ENCODE measurements at regions not wholly inside any gene's neighbourhood (a gene's known extent, or its start where the extent isn't known, plus 50 kb on each side); places are given as distances from the start of the nearest gene placed in this dataset.
A peak's percentile ranks its signal among the peaks of the same experiment; 100 is the strongest.

DNA sequence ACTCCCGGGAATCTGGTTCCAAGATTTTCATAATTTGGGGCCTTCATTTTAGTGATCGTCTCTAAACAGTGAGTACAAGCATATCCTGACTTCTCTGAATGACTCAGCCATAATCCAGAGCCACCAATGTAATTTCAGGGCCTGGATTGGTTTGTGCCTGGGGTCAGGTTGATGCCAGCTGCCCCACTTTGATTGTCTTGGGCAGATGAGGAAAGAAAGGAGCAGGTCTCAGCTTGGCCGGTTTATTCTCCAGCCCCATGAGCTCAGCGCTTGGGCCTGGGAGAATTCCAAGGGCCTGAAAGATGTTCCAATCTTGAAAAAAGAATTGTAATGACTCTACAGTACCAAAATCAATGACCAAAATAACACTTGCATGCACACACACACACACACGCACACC is 71.2 kb upstream of the ECE1 start:
- no peak overlapping the region for H3K27ac Mint-ChIP-seq
- H3K36me3 Mint-ChIP-seq (ENCODE audit: low read depth) = no peaks in the 10 kb centered on the region
- H3K9me3 Mint-ChIP-seq = no peaks in the 10 kb centered on the region
- H3K4me3 Mint-ChIP-seq = no peak overlapping the region
- H3K27me3 Mint-ChIP-seq = no peaks in the 10 kb centered on the region
- H3K4me1 Mint-ChIP-seq = peaks cover 4% of the 10 kb centered on the region
- no peak for ATAC-seq (replicated peaks)

DNA sequence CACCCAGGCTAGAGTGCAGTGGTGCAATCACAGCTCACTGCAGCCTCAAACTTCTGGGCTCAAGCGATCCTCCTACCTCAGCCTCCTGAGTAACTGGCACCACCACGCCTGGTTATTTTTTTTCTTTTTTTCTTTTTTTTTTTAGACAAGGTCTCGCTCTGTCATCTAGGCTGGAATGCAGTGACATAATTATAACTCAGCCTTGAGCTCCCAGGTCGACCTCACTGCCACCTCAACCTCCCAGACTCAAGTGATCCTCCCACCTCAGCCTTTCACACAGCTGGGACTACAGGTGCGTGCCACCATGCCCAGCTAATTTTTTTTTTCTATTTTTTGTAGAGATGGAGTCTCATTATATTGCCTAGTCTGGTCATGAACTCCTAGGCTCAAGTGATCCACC is 66.9 kb upstream of the ECE1 start:
- ATAC-seq (replicated peaks) = no peak
- Mint-ChIP-seq H3K27ac (peak overlapping the region; percentile 41), H3K36me3 (ENCODE audit: low read depth) (no peaks in the 10 kb centered on the region), H3K27me3 (no peaks in the 10 kb centered on the region), H3K4me3 (no peak overlapping the region), H3K9me3 (no peaks in the 10 kb centered on the region), H3K4me1 (peaks cover 9% of the 10 kb centered on the region)

DNA sequence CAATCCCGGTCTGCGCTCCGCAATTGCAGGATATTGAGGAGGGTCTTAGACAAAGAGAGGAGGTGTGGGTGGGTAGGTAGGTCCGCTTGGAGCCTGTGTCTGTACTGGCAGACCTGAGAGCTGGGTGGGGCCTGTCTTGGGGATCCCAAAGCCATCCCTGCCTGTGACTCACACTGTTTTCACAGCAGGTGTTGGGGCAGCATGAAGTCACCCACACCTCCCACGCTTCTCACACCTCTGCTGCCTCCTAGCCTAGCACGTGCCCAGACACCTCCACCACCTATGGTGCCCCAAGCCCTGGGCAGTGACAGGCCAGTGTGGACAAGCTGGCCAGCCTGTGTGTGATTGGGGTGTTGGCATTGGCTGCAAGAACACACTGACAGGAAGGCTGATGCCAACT is 65.7 kb upstream of the ECE1 start:
- no peaks in the 10 kb centered on the region for H3K9me3 Mint-ChIP-seq
- peak; percentile 95 for ATAC-seq (replicated peaks)
- no peak overlapping the region for H3K4me3 Mint-ChIP-seq
- H3K36me3 Mint-ChIP-seq (ENCODE audit: low read depth) = no peaks in the 10 kb centered on the region
- H3K27ac Mint-ChIP-seq = peak overlapping the region; percentile 63
- H3K4me1 Mint-ChIP-seq = peaks cover 9% of the 10 kb centered on the region
- no peaks in the 10 kb centered on the region for H3K27me3 Mint-ChIP-seq

DNA sequence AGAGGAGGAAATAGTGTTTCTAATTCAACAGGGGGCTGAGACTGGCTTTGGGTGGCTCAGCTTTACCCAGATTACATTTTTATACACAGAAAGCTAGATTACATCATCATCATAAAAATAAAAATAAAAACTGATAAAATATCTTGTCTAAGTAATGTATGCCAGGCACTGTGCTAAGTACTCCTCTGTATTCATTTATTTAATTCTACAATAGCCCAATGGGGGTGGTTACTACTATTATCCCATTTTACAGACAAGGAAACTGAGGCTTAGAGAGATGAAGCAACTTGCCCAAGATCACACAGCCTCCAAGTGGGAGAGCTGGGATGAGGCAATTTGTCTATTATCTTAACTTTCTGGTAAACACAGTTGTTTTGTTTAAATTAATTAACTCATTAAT is 62.3 kb upstream of the ECE1 start:
- Mint-ChIP-seq H3K4me3 (no peak overlapping the region), H3K36me3 (ENCODE audit: low read depth) (no peaks in the 10 kb centered on the region)
- ATAC-seq (replicated peaks) = no peak

DNA sequence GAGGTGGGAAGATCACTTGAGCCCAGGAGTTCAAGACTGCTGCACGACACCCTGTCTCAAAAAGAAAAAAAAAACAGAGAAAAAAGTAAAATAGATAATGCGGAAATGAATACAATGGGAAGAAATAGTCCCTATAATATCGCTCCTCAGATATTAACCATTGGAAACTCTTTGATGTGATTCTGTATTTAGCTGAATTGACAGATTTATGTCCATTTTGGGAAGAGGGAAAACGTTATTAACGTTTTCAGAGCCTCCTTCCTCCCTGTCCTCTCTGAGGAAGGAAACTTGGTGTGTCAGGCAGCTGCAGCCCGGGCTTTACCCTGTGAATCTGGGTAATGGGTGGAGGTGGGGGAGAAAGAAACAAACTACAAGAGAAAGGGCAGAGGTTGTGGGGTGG is 61.6 kb upstream of the ECE1 start:
- Mint-ChIP-seq H3K4me1 (peaks cover 9% of the 10 kb centered on the region), H3K9me3 (no peaks in the 10 kb centered on the region), H3K27ac (no peak overlapping the region), H3K36me3 (ENCODE audit: low read depth) (no peaks in the 10 kb centered on the region), H3K27me3 (no peaks in the 10 kb centered on the region), H3K4me3 (no peak overlapping the region)
- no peak for ATAC-seq (replicated peaks)

More for the DNA sequence above, 62.3 kb upstream of the ECE1 start:
- Mint-ChIP-seq H3K9me3 (no peaks in the 10 kb centered on the region), H3K4me1 (peaks cover 9% of the 10 kb centered on the region), H3K27me3 (no peaks in the 10 kb centered on the region), H3K27ac (no peak overlapping the region)

DNA sequence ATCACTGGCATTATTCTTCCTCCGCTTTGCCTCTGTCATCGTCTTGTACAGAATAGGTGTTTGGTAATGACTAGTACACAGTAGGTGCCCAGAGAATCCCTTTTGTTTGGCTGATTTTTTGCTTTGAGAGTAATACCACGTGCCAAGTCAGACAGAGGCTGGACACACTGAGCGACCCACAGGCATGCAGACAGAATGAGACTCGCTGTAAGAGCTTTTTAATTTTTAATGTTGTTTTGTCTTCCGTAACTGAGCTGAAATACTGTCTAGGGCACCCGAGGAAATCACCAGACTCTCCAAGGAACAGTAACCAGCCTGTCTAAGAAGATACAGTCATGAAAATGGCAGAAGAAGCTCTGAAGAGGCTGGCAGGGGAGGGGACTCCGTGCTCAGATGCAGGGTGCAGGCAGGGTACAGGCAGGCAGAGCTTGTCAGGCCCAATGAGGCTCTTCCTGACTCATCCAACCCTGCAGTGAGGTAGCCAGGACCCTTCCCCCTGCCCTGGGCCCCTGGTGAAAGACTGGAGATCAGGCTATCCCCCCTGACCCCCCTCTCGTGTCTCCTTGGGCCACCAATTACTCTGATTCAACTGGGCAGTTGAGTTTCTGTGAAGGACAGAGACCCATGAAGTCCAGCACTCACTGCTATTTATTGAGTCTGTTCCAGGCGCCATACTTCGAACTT is 60.1 kb upstream of the ECE1 start:
- no peaks in the 10 kb centered on the region for H3K27me3 Mint-ChIP-seq
- H3K36me3 Mint-ChIP-seq (ENCODE audit: low read depth) = no peaks in the 10 kb centered on the region
- H3K27ac Mint-ChIP-seq = no peak overlapping the region
- no peak for ATAC-seq (replicated peaks)
- H3K4me1 Mint-ChIP-seq = no peaks in the 10 kb centered on the region
- H3K9me3 Mint-ChIP-seq = no peaks in the 10 kb centered on the region
- no peak overlapping the region for H3K4me3 Mint-ChIP-seq

DNA sequence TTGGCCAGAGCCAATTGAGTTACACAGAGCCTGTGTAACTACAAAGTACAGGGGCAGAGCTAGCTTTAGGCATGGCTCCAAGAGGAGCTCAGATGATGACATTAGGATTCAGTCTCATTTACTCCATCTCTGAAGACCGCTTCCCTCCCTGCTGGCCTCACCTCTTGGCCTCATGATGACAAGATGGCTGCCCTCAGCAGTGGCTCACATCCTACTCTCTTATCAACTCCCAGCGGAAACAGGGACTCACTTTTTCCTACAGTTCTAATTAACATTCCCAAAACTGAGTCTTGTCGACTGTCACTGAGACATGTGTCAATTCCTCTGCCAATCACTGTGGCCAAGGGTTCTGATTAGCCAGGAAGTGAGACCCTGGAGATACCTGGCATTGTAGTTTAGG is 59.4 kb upstream of the ECE1 start:
- no peaks in the 10 kb centered on the region for H3K9me3 Mint-ChIP-seq
- no peaks in the 10 kb centered on the region for H3K27me3 Mint-ChIP-seq
- H3K27ac Mint-ChIP-seq = no peak overlapping the region
- ATAC-seq (replicated peaks) = no peak
- peaks cover 2% of the 10 kb centered on the region for H3K36me3 Mint-ChIP-seq (ENCODE audit: low read depth)
- H3K4me3 Mint-ChIP-seq = no peak overlapping the region
- H3K4me1 Mint-ChIP-seq = no peaks in the 10 kb centered on the region

DNA sequence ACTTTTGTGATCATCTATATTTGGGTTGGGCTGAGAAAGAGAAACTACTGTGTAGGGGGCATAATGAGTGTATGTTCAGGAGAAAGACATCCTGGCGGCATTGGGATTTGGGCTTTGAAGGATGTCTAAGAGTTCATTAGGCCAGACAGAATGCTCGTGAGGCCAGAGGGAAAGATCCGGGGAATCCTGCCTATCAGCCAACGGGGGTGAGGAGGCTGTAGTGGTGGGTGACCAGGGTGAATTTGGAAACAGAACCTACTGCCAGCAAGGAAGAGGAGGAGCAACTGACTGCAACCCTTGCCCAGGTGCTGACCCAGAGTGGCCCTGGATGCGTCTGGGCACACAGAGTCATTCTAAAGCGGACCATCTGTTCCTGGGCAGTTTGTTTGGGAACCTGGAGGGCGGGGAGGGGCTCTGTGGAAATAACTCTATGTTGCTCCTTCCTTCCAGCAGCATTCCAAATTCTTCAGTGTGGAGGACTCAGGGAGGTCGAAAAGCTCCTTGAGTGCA is 56.9 kb upstream of the ECE1 start:
- H3K36me3 Mint-ChIP-seq (ENCODE audit: low read depth) = peaks cover 28% of the 10 kb centered on the region
- H3K4me1 Mint-ChIP-seq = peaks cover 13% of the 10 kb centered on the region
- no peaks in the 10 kb centered on the region for H3K27me3 Mint-ChIP-seq
- no peaks in the 10 kb centered on the region for H3K9me3 Mint-ChIP-seq
- no peak overlapping the region for H3K27ac Mint-ChIP-seq
- no peak overlapping the region for H3K4me3 Mint-ChIP-seq
- ATAC-seq (replicated peaks) = no peak

DNA sequence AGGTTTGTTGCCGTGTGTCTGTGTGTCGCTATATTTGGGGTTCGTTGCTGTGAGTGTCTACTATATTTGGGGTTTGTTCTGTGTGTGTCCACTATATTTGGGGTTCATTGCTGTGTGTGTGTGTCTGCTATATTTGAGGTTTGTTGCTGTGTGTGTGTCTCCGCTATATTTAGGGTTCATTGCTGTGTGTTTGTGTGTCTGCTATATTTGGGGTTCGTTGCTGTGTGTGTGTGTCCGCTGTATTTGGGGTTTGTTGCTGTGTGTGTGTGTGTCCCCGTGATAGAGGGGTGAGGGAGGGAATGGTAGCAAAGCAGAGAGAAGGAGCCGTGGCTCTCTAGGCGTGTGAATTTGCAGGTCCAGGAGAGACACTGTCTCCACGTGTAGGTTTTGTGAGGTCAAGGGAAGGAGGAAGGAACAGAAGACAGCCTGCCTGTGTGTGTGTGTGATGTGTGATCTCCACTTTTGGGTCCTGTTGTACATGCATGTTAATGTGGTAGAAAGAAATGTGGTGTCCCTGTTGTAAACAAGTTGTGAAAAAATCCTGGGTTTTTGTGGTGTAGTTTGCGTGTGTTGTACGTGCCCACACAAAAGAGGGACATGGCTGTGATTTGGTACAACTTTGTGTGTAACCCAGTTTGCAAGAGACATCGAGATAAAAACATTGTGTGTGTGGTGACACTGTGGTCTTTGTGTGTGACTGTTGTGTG is 56.3 kb upstream of the ECE1 start:
- Mint-ChIP-seq H3K36me3 (ENCODE audit: low read depth) (peaks cover 34% of the 10 kb centered on the region), H3K4me1 (peaks cover 18% of the 10 kb centered on the region), H3K27ac (no peak overlapping the region), H3K9me3 (no peaks in the 10 kb centered on the region), H3K27me3 (no peaks in the 10 kb centered on the region), H3K4me3 (no peak overlapping the region)
- no peak for ATAC-seq (replicated peaks)

DNA sequence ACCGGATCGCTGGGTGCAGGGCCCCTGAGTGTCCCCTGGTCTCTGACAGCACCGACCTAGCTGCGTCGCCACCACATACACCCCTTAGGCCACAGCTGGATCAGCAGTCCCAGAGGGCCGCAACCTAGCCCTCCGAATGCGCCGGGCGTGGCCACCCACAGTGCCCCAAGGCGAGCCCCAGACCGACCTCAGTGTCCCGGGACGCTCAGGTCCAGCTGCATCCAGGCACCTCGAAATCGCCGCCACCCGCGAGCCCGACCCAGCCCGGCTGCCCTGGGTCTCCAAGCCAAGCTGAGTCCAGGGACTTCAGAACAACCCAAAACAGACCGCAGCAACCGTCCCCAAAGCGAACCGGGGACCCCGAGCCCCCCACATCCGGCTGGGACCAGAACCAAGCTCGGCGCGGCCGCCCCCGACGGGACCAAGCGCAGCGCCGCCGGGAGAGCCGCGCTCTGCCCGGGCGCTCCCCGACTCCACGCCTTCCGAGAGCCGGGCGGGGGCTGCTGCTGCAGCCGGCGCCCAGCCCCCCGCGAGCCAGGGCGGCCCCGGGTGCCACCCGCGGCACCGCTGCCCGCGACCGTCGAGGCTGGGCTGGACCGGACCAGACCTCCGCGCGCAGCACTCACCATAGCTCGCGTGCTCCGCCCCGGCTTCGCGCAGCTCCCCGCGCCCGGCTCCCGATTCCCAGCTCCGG is 54.6 kb upstream of the ECE1 start:
- no peaks in the 10 kb centered on the region for H3K27me3 Mint-ChIP-seq
- no peak overlapping the region for H3K4me3 Mint-ChIP-seq
- ATAC-seq (replicated peaks) = peak; percentile 13
- H3K27ac Mint-ChIP-seq = peak overlapping the region; percentile 96
- no peaks in the 10 kb centered on the region for H3K9me3 Mint-ChIP-seq
- H3K4me1 Mint-ChIP-seq = peaks cover 24% of the 10 kb centered on the region
- H3K36me3 Mint-ChIP-seq (ENCODE audit: low read depth) = peaks cover 50% of the 10 kb centered on the region

DNA sequence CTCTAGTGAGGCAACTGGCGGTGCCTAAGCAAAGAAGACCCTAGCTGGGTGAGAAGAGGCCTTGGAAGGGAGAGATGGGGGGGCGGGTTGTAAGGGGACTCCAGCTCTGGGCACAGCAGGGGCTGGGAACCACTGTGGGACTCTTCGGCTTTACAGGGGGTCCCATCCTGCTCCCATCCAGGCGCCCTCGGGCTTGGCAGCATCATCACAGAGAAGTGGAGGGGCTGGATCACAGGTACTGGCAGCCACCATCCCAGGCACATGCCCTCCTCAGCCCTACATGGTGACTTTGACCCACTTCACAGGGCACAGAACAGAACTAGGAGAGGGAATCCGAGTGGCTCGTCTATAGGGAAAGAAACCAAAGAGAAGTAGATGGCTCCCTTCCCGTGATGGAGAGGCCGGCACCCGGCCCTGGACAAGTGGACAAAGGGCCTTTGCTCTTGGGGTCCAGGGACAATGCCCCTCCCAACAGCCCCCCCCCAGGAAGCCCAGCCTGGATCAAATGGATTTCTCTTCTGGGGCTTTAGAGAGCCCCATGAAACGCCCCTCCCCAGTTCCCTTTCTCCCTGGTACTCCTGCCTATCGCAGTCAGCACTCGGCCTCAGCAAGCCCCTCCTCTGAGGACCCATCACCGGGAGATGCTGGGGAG is 54.0 kb upstream of the ECE1 start:
- Mint-ChIP-seq H3K9me3 (no peaks in the 10 kb centered on the region), H3K4me3 (no peak overlapping the region), H3K27me3 (no peaks in the 10 kb centered on the region), H3K27ac (peak overlapping the region; percentile 96), H3K36me3 (ENCODE audit: low read depth) (peaks cover 57% of the 10 kb centered on the region), H3K4me1 (peaks cover 24% of the 10 kb centered on the region)
- ATAC-seq (replicated peaks) = no peak

DNA sequence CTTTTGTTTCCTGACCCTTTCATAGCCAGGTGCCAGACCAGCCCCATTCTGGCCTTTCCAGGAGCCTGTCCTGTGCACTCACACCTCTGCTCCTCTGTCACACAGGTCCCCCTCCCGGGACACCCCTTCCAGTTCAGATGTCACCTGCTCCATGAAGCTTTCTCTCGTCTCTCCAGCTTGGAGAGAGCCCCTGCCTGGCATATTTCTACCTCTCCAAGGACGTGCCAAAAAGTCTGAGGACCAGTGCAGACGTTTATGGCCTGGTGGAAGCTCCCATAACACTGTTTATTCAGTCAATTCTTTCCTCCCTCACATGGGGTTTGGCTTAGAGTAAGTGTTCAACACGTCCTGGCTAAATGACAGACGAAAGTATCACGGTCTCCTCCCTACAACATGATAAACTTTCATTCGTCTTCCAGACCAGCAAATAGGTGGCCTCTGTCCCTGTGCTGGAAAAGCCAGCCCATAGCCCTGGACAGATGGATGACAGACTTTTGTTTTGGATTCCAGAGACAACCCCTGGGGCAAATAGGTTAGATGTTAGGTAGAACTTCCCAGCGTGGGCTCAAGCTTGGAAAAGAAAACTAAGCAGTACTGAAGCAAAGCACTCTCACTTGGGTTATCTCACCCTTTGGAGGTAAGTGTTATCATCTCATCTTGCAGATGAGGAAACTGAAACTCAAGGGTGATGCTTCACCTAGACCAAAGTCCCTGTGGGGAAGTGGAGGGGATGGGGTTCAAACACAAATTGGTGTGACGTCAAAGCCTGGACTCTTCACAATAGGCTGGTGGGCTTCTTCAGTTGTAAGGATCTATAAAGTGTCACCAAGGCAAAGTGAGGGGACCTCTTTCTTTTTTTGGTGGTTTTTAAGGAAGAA is 52.9 kb upstream of the ECE1 start:
- Mint-ChIP-seq H3K9me3 (no peaks in the 10 kb centered on the region), H3K36me3 (ENCODE audit: low read depth) (peaks cover 67% of the 10 kb centered on the region), H3K4me1 (peaks cover 31% of the 10 kb centered on the region), H3K4me3 (no peak overlapping the region), H3K27ac (peak overlapping the region; percentile 96), H3K27me3 (no peaks in the 10 kb centered on the region)
- ATAC-seq (replicated peaks) = peak; percentile 63

DNA sequence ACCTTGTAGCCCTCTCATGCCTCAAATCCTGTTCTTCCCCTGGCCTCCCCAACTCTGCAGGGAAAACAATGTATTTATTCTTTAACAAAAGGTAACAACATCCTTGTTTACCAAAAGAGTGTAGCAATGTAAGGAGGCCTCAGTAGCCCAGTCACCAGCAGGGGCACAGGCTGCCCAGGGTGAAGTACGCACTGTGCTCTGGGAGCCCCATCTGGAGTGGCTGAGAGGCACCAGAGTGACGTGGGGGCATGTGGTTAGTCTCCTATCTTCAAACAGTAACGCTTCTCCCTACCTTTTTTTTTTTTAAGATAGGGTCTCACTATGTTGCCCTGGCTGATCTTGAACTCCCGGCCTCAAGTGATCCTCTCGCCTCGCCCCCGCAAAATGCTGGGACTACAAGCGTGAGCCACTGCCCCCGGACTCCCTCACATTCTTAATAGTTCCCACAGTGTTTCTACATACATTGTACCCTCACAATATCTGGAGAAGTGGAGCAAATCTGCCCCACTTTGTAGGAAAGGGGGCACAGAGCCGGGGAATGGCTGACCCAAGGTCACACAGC is 51.3 kb upstream of the ECE1 start:
- Mint-ChIP-seq H3K36me3 (ENCODE audit: low read depth) (peaks cover 83% of the 10 kb centered on the region), H3K27ac (peak overlapping the region; percentile 63), H3K27me3 (no peaks in the 10 kb centered on the region), H3K4me1 (peaks cover 37% of the 10 kb centered on the region), H3K4me3 (no peak overlapping the region), H3K9me3 (no peaks in the 10 kb centered on the region)
- no peak for ATAC-seq (replicated peaks)

Measured in activated T-helper 17 cell treated with anti-CD3 and anti-CD28 coated beads, Interleukin-2, amount 50 U/mL, for 72 hours (primary cell).